AG04449 (cell line): ENCODE measurements at regions not wholly inside any gene's neighbourhood (a gene's known extent, or its start where the extent isn't known, plus 50 kb on each side); places are given as distances from the start of the nearest gene placed in this dataset.

Experiments
- CTCF ChIA-PET: fragments of 350-600 bp; formaldehyde crosslinking; extraction: SDS; loops from one replicate; lab custom pipeline; 2021; ENCODE audit warnings: antibody characterized with exemption; lab: Yijun Ruan, JAX
- POLR2A ChIA-PET: fragments of 400-600, 350-600 bp; formaldehyde crosslinking; extraction: SDS; loops from one replicate; lab custom pipeline; 2020; ENCODE audit warnings: antibody characterized with exemption, inconsistent platforms; lab: Yijun Ruan, JAX
- DNase-seq: peaks from one replicate; pipeline ENCODE4 v3.0.0-alpha.2; 2010; ENCODE audit warnings: low read depth, low spot score
- H3K4me3 ChIP-seq: 2 replicates; pipeline ENCODE4 v1.5.1; 2011; ENCODE audit warnings: low read depth, mild to moderate bottlenecking, control low read depth, low read length
- TF ChIP-seq, protein P1 (sequence below): IDR thresholded peaks from one replicate; pipeline ENCODE4 v1.5.1; 2011; ENCODE audit warnings: mild to moderate bottlenecking, moderate library complexity, low read length, control low read depth, inconsistent platforms; ENCODE audit not compliant: insufficient read depth; ENCODE audit errors: missing control alignments

DNA sequence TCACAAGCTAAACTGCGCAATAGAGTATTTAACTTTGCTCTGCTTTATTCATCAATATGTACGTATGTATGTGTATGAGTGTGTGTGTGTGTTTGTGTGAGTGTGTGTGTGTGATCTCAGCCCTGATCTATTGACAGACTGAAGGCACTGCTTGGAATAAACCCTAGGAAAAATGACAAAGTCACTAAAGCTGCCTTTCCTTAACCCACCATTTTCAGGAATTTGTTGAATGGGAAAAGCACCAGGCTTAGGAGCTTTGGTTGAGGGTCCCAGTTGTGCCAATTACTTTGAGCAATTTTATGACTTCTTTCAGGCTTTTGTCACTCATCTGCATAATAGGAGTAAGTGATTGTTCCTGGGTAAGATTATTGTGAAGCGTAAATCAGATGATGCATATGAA is 108.6 kb upstream of the TLR4 start:
- TF ChIP-seq, protein P1, sequence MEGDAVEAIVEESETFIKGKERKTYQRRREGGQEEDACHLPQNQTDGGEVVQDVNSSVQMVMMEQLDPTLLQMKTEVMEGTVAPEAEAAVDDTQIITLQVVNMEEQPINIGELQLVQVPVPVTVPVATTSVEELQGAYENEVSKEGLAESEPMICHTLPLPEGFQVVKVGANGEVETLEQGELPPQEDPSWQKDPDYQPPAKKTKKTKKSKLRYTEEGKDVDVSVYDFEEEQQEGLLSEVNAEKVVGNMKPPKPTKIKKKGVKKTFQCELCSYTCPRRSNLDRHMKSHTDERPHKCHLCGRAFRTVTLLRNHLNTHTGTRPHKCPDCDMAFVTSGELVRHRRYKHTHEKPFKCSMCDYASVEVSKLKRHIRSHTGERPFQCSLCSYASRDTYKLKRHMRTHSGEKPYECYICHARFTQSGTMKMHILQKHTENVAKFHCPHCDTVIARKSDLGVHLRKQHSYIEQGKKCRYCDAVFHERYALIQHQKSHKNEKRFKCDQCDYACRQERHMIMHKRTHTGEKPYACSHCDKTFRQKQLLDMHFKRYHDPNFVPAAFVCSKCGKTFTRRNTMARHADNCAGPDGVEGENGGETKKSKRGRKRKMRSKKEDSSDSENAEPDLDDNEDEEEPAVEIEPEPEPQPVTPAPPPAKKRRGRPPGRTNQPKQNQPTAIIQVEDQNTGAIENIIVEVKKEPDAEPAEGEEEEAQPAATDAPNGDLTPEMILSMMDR, result no peak
- H3K4me3 ChIP-seq, result no peak overlapping the region
- POLR2A ChIA-PET, result no interaction called here
- CTCF ChIA-PET, result no interaction called here
- DNase-seq, result no peak

DNA sequence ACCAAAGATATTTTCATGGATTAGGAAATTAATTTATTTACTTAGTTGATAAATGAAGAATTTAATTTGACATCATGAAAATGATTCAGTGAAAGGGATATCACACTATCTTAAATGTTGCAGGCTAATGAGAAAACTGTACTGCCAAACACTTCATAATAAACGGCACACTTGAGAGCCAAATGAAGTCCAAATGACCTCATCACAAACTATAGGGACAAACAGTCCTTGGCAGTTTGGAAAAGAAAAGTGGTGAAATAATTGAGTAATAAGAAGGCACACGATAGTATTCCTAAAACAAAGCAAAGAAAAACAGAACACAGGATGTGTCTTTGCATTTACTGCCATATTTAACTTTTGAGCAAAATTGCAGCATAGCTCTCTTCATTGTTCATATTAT is 116.9 kb upstream of the TLR4 start:
- DNase-seq, result no peak
- ChIA-PET CTCF (no interaction called here), POLR2A (no interaction called here)
- TF ChIP-seq, protein P1, result no peak
- H3K4me3 ChIP-seq, result no peak overlapping the region

DNA sequence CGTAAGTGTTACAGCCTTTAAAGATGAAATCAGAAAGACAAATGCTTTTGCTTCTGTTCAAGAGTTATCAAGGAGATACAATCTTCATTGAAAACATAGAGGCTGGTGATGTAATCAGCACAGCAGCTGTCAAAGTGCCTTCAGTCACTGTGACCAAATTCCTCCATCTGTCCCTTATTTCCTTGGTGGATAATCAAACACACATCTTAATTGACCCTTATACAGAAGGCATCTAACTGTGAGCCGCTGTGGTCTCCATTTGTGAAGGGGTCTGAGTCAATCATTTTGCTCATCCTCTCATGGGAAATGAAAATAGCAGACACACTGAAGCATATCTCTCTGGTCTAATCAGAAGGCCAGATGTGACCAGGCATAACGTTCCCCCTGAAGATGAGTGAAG is 130.1 kb upstream of the TLR4 start:
- TF ChIP-seq, protein P1, result no peak
- H3K4me3 ChIP-seq, result no peak overlapping the region
- no peak for DNase-seq
- ChIA-PET CTCF (no interaction called here), POLR2A (no interaction called here)

DNA sequence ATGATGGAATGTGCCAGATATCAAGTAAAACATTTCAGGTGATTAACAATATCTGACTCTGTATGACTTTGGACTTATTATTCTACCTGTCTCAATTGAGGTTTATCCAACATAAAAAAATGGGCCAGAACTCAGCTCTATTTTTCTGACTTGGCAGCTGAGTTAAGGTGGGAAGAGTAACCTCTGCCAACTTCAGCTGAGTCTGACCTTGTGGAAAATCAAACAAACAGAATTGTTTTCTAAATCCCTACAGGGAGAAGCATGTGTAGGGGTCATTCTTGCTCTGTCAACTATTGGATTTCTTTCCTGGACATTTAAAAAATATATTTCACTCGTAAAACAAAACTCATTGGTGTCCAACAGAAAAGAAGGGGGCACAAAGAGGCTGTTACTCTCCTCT is 139.4 kb upstream of the TLR4 start:
- TF ChIP-seq, protein P1, result no peak
- DNase-seq, result no peak
- ChIA-PET CTCF (no interaction called here), POLR2A (no interaction called here)
- H3K4me3 ChIP-seq, result no peak overlapping the region

DNA sequence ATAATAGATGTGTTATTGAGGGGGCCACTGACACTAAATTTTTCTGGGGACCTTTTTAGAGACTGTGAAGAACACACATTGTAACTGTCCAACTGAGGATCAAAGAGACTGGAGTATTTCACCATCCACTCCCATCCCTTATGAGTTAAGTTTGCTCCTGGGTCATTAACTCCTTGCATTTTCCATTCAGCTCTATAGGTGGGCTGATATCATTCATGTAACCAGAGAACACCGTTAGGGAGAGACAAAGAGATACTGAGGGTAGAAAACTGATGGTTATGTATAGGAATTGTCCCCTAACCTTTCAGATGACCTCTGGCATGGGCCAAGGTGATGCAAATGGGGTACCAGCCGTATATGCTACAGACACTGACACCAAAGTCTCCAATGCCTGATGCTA is 142.4 kb upstream of the TLR4 start:
- CTCF ChIA-PET, result no interaction called here
- POLR2A ChIA-PET, result no interaction called here

DNA sequence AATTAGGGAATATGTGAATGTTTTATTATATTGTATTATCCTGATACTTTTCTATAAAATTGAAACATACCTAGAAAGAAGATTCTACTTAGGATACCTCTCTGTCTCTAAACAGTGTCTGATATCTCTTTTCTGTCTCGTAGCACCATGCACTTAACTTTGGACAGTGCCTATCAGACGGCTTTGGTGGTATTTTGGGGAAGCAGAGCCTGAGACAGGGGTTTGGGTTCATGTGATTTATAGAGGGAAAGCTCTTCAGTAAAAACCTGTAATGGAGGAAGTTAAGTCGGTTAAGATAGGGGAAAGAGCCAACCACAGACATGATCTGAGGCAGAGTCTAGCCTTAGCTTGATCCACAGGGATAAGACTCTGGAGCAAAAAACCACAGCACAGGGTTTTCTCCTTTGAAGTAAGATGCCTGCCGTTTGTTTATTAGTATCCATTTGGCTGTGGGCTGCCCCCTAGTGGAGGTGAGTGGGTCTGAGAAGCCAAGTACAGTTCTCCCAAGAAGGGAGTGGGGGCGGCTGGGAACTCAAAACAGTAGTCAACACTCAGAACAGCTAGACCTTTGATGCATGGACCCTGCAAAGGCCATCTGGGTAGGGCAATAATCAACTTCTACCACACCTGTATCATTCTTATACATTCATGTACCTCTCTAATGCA is 141.2 kb upstream of the ASTN2 start:
- CTCF ChIA-PET, result no interaction called here
- POLR2A ChIA-PET, result no interaction called here
- H3K4me3 ChIP-seq, result no peak overlapping the region
- DNase-seq, result no peak
- TF ChIP-seq, protein P1, result no peak

More for the DNA sequence above, 142.4 kb upstream of the TLR4 start:
- no peak overlapping the region for H3K4me3 ChIP-seq
- no peak for DNase-seq
- TF ChIP-seq, protein P1, result no peak
